ENCODE measurements at regions not wholly inside any gene's neighbourhood (a gene's known extent, or its start where the extent isn't known, plus 50 kb on each side); places are given as distances from the start of the nearest gene placed in this dataset.

- Histone ChIP-seq H3K23ac (ENCODE audit: low read depth, low read length) (no peak overlapping the region), H3K18ac (ENCODE audit: low read depth, low read length) (no peak overlapping the region), H2BK15ac (ENCODE audit: low read depth, low read length) (no peak overlapping the region), H3K27ac (ENCODE audit: insufficient read depth, low read length) (no peak overlapping the region), H3K4me2 (ENCODE audit: low read depth, low read length) (no peak overlapping the region), H3K56ac (ENCODE audit: extremely low read depth, insufficient read depth, low read length) (no peak overlapping the region), H3K9me1 (ENCODE audit: insufficient read depth, low read length) (no peaks in the 10 kb centered on the region), H3K9me3 (ENCODE audit: control insufficient read depth, insufficient read depth, low read length) (no peaks in the 10 kb centered on the region), H2BK20ac (ENCODE audit: low read depth, low read length) (no peak overlapping the region), H4K5ac (ENCODE audit: low read depth, low read length) (no peak overlapping the region), H3K4me1 (ENCODE audit: control insufficient read depth, insufficient read depth, low read length) (peaks cover 4% of the 10 kb centered on the region), H4K91ac (ENCODE audit: insufficient read depth, low read depth, low read length) (no peak overlapping the region), H3K79me1 (ENCODE audit: low read depth in 1 of 2, low read length in 2 of 2) (no peaks in the 10 kb centered on the region), H2AK9ac (replicated peaks; ENCODE audit: low read depth, low read length, poor library complexity) (no peak overlapping the region), H2BK120ac (ENCODE audit: low read depth, low read length) (no peak overlapping the region), H3K27me3 (ENCODE audit: control insufficient read depth, insufficient read depth, low read length) (no peaks in the 10 kb centered on the region), H4K20me1 (ENCODE audit: insufficient read depth, low read length) (no peaks in the 10 kb centered on the region), H3K9ac (ENCODE audit: low read depth, low read length) (no peak overlapping the region), H2AK5ac (ENCODE audit: low read depth, low read length) (no peak overlapping the region), H3K36me3 (ENCODE audit: control insufficient read depth, insufficient read depth, low read length) (no peaks in the 10 kb centered on the region), H2BK5ac (ENCODE audit: low read depth, low read length, poor library complexity, severe bottlenecking) (no peak overlapping the region), H2AFZ (replicated peaks; ENCODE audit: low read length, poor library complexity) (no peak overlapping the region), H3K4me3 (ENCODE audit: insufficient read depth, low read depth, low read length) (no peak overlapping the region), H4K8ac (ENCODE audit: low read depth in 2 of 2, low read length in 2 of 2) (no peak overlapping the region), H3K14ac (replicated peaks; ENCODE audit: low read depth, low read length) (no peak overlapping the region), H3K4ac (ENCODE audit: low read depth, low read length) (no peak overlapping the region)
- ATAC-seq (ENCODE audit: low read depth) (no peak), DNase-seq (no peak)
- dilution Hi-C loops (cut with HindIII; ENCODE audit: low sequenced_read_pairs, unreplicated experiment) (no loop called here), in situ Hi-C loops (cut with MboI; ENCODE audit: low sequenced_read_pairs) (no loop called here), intact Hi-C loops (cut with micrococcal nuclease) (no loop called here)
- TF ChIP-seq BHLHE40 (IDR thresholded peaks at IDR 0.05; ENCODE audit: low read depth, low read length) (no peak), POLR2A (IDR thresholded peaks at IDR 0.05; ENCODE audit: low read depth, low read length) (no peak), FOS (IDR thresholded peaks at IDR 0.05; ENCODE audit: low read depth, low read length) (no peak), CTCF (conservative IDR thresholded peaks at IDR 0.05; ENCODE audit: low read depth, low read length) (no peak), CEBPB (IDR thresholded peaks at IDR 0.05; ENCODE audit: low read depth, low read length) (no peak), MXI1 (IDR thresholded peaks at IDR 0.05; ENCODE audit: borderline replicate concordance, low read depth, low read length) (no peak), CHD1 (IDR thresholded peaks at IDR 0.05; ENCODE audit: low read depth, low read length) (no peak), ELK1 (IDR thresholded peaks at IDR 0.05; ENCODE audit: borderline replicate concordance, low read depth, low read length) (no peak), MAZ (IDR thresholded peaks at IDR 0.05; ENCODE audit: borderline replicate concordance, low read depth, low read length) (no peak)
- POLR2A ChIA-PET (ENCODE audit: unreplicated experiment) = interaction anchor here (0.6 kb wide), 1 partner anchor 357 kb away, joined by 4 read pairs; no protein-coding TSS in a partner anchor
- BruUV-seq (replicated peaks) = no TSS peak
- CTCF ChIA-PET = no interaction called here
- no CpG with 5 or more reads among the region's 1 CpG for WGBS, 2 experiments (ENCODE audit: extremely low coverage in 2 of 2, insufficient read length in 1 of 2)
These were observed 92.5 kb upstream of the ABI3BP start for GRCh38 chr3:101085752-101086151.

Measured in IMR-90 (cell line).